ENCODE measurements at regions not wholly inside any gene's neighbourhood (a gene's known extent, or its start where the extent isn't known, plus 50 kb on each side); places are given as distances from the start of the nearest gene placed in this dataset.

DNA sequence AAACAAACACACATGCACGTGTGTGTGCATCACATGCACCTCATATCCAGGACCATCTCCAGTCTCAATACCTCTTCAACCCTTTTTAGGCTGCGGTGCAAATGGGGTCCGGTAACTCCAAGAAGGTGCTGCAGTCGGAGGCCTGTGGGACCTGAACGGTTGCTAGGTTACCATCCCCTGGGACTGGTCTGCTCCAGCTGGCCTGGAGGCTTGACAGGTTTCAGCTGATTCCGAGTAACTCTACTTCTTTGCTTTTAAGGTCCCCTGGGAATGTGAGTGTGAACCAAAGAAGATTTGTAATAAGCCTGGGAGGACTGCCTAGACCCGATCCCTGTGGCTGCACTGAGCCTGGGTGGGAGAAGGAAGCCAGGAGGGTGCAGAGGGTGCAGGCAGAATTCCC lies 117.5 kb downstream of the CCNA1 start:
- ChIA-PET CTCF (ENCODE audit: unreplicated experiment) (no interaction called here), POLR2A (no interaction called here)
- H3K4me1 ChIP-seq (ENCODE audit: insufficient read depth, low read length, poor library complexity, severe bottlenecking), result no peaks in the 10 kb centered on the region
- peak; percentile 6 for DNase-seq (ENCODE audit: low spot score)
- BruUV-seq (replicated peaks), result no TSS peak
- no peaks in the 10 kb centered on the region for H4K20me1 ChIP-seq (ENCODE audit: insufficient read depth, low read length)
- H3K9me3 ChIP-seq (ENCODE audit: low read length), result no peaks in the 10 kb centered on the region
- H2AFZ ChIP-seq (ENCODE audit: low read length), result no peak overlapping the region
- no peak for TF ChIP-seq EZH2phosphoT487 (IDR thresholded peaks at IDR 0.05; ENCODE audit: borderline replicate concordance, low read depth, low read length)
- TF ChIP-seq, protein P1, sequence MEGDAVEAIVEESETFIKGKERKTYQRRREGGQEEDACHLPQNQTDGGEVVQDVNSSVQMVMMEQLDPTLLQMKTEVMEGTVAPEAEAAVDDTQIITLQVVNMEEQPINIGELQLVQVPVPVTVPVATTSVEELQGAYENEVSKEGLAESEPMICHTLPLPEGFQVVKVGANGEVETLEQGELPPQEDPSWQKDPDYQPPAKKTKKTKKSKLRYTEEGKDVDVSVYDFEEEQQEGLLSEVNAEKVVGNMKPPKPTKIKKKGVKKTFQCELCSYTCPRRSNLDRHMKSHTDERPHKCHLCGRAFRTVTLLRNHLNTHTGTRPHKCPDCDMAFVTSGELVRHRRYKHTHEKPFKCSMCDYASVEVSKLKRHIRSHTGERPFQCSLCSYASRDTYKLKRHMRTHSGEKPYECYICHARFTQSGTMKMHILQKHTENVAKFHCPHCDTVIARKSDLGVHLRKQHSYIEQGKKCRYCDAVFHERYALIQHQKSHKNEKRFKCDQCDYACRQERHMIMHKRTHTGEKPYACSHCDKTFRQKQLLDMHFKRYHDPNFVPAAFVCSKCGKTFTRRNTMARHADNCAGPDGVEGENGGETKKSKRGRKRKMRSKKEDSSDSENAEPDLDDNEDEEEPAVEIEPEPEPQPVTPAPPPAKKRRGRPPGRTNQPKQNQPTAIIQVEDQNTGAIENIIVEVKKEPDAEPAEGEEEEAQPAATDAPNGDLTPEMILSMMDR (conservative IDR thresholded peaks at IDR 0.05; ENCODE audit: low read length), result no peak
- no peaks in the 10 kb centered on the region for H3K9me2 ChIP-seq (ENCODE audit: insufficient read depth, low read length)
- no peak overlapping the region for H3K4me3 ChIP-seq (ENCODE audit: low read depth, low read length, poor library complexity, severe bottlenecking)
- H3K4me2 ChIP-seq (ENCODE audit: low read length), result no peak overlapping the region
- intact Hi-C loops (cut with micrococcal nuclease; ENCODE audit: unreplicated experiment), result no loop called here
- H3K36me3 ChIP-seq (ENCODE audit: insufficient read depth, low read length), result no peaks in the 10 kb centered on the region
- H3K79me2 ChIP-seq (ENCODE audit: insufficient read depth, low read depth, low read length), result no peaks in the 10 kb centered on the region
- H3K27ac ChIP-seq (ENCODE audit: low read depth, low read length, poor library complexity, severe bottlenecking), result no peak overlapping the region

DNA sequence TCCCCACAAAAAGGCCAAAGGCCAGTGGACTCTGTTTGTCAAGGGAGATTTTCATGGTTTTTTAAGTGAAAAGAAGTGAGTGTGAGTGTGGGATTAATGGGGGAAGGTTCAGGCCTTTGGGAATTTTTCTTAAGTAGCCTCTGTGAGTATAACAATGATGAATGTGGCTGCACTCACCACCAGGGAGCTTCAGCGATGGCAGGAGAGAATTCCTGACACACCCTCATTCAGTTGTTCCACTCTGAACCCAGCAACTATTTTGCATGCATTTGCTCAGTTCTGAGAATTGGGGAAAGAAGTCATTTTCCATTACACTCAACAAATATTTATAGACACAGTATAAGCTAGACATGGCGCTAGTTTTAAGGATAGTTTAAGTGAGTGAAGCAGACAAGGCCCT lies 117.9 kb downstream of the CCNA1 start:
- intact Hi-C loops (cut with micrococcal nuclease; ENCODE audit: unreplicated experiment), result no loop called here
- no peak overlapping the region for H3K4me2 ChIP-seq (ENCODE audit: low read length)
- no peaks in the 10 kb centered on the region for H3K36me3 ChIP-seq (ENCODE audit: insufficient read depth, low read length)
- no peaks in the 10 kb centered on the region for H3K9me3 ChIP-seq (ENCODE audit: low read length)
- H3K79me2 ChIP-seq (ENCODE audit: insufficient read depth, low read depth, low read length), result no peaks in the 10 kb centered on the region
- CTCF ChIA-PET (ENCODE audit: unreplicated experiment), result no interaction called here
- no peak overlapping the region for H3K4me3 ChIP-seq (ENCODE audit: low read depth, low read length, poor library complexity, severe bottlenecking)
- no peaks in the 10 kb centered on the region for H3K4me1 ChIP-seq (ENCODE audit: insufficient read depth, low read length, poor library complexity, severe bottlenecking)
- no peak overlapping the region for H3K27ac ChIP-seq (ENCODE audit: low read depth, low read length, poor library complexity, severe bottlenecking)
- no peak for DNase-seq (ENCODE audit: low spot score)
- H2AFZ ChIP-seq (ENCODE audit: low read length), result no peak overlapping the region
- no peaks in the 10 kb centered on the region for H3K9me2 ChIP-seq (ENCODE audit: insufficient read depth, low read length)
- POLR2A ChIA-PET, result no interaction called here
- no peaks in the 10 kb centered on the region for H4K20me1 ChIP-seq (ENCODE audit: insufficient read depth, low read length)
- TF ChIP-seq, protein P1 (conservative IDR thresholded peaks at IDR 0.05; ENCODE audit: low read length), result no peak
- no peak for TF ChIP-seq EZH2phosphoT487 (IDR thresholded peaks at IDR 0.05; ENCODE audit: borderline replicate concordance, low read depth, low read length)
- BruUV-seq (replicated peaks), result no TSS peak

DNA sequence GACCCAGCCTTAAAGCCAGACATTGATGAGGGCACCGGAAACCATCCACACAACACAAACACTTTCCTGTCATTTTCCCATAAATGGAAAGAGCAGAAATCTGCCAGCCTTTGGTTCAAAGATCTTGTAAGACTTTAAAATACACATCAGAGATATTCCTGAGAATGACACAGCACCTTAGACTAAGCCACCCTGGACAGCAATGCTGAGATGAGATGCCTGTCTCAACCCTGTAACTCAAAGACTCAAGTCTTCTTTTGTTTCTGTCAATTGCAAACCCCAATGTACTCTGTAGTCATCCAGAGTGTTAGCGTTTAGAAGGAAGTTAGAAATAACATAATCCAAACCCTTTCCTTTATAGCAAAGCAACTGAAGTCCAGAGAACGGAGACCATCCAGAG lies 119.2 kb downstream of the CCNA1 start:
- no peak overlapping the region for H3K4me2 ChIP-seq (ENCODE audit: low read length)
- H3K4me1 ChIP-seq (ENCODE audit: insufficient read depth, low read length, poor library complexity, severe bottlenecking), result no peaks in the 10 kb centered on the region
- no peak overlapping the region for H3K4me3 ChIP-seq (ENCODE audit: low read depth, low read length, poor library complexity, severe bottlenecking)
- no peaks in the 10 kb centered on the region for H3K9me3 ChIP-seq (ENCODE audit: low read length)
- BruUV-seq (replicated peaks), result no TSS peak
- DNase-seq (ENCODE audit: low spot score), result no peak
- no peaks in the 10 kb centered on the region for H3K36me3 ChIP-seq (ENCODE audit: insufficient read depth, low read length)
- TF ChIP-seq, protein P1 (conservative IDR thresholded peaks at IDR 0.05; ENCODE audit: low read length), result no peak
- TF ChIP-seq EZH2phosphoT487 (IDR thresholded peaks at IDR 0.05; ENCODE audit: borderline replicate concordance, low read depth, low read length), result no peak
- H4K20me1 ChIP-seq (ENCODE audit: insufficient read depth, low read length), result no peaks in the 10 kb centered on the region
- no peaks in the 10 kb centered on the region for H3K79me2 ChIP-seq (ENCODE audit: insufficient read depth, low read depth, low read length)
- CTCF ChIA-PET (ENCODE audit: unreplicated experiment), result no interaction called here
- H3K27ac ChIP-seq (ENCODE audit: low read depth, low read length, poor library complexity, severe bottlenecking), result no peak overlapping the region
- H3K9me2 ChIP-seq (ENCODE audit: insufficient read depth, low read length), result no peaks in the 10 kb centered on the region
- no peak overlapping the region for H2AFZ ChIP-seq (ENCODE audit: low read length)
- intact Hi-C loops (cut with micrococcal nuclease; ENCODE audit: unreplicated experiment), result no loop called here
- POLR2A ChIA-PET, result interaction anchor here (0.7 kb wide), 1 partner anchor 615 kb away, joined by 3 read pairs; no protein-coding TSS in a partner anchor
